H1 (cell line): ENCODE measurements at regions not wholly inside any gene's neighbourhood (a gene's known extent, or its start where the extent isn't known, plus 50 kb on each side); places are given as distances from the start of the nearest gene placed in this dataset.

ENCODE experiments used
- BRCA1 ChIP-seq: IDR thresholded peaks from 2 replicates; pipeline ENCODE4 v1.6.1; 2012; ENCODE audit warnings: low read depth, low read length, improper control_type of control experiment
- CTCF ChIP-seq, 3 experiments: IDR thresholded peaks; 1 replicate in 2 of 3; 2 replicates in 1 of 3; pipeline versions ENCODE4 v1.5.1 to v1.6.1; 2011; ENCODE audit warnings: low read length in 3 of 3, mild to moderate bottlenecking in 3 of 3, inconsistent platforms in 2 of 3, low read depth in 1 of 3, moderate library complexity in 1 of 3; ENCODE audit not compliant: insufficient read depth in 1 of 3; ENCODE audit errors: control extremely low read depth in 1 of 3
- HDAC6 ChIP-seq: IDR thresholded peaks from one replicate; pipeline ENCODE4 v1.7.1; 2012; ENCODE audit warnings: low read depth, mild to moderate bottlenecking, inconsistent platforms, low read length, moderate library complexity
- JUN ChIP-seq: IDR thresholded peaks from 2 replicates; pipeline ENCODE4 v1.6.1; 2011; ENCODE audit warnings: low read depth, mild to moderate bottlenecking, improper control_type of control experiment, low read length
- RXRA ChIP-seq: IDR thresholded peaks from 2 replicates; pipeline ENCODE4 v1.6.1; 2011; ENCODE audit warnings: low read depth, mild to moderate bottlenecking, low read length, moderate library complexity; ENCODE audit not compliant: insufficient read depth
- SAP30 ChIP-seq: fragments of 300-600 bp; sonication (generic); IDR thresholded peaks from 2 replicates; pipeline ENCODE4 v1.7.1; 2012; ENCODE audit warnings: low read length, moderate library complexity, mild to moderate bottlenecking, inconsistent platforms; ENCODE audit not compliant: insufficient read depth, insufficient replicate concordance
- SP1 ChIP-seq: IDR thresholded peaks from 2 replicates; pipeline ENCODE4 v1.6.1; 2011; ENCODE audit warnings: low read depth, low read length
- TBP ChIP-seq: IDR thresholded peaks from 2 replicates; pipeline ENCODE4 v1.6.1; 2011; ENCODE audit warnings: low read depth, low read length, improper control_type of control experiment
- ZNF274 ChIP-seq: IDR thresholded peaks from 2 replicates; pipeline ENCODE4 v1.7.0; 2012; ENCODE audit warnings: low read length, borderline replicate concordance; ENCODE audit errors: extremely low read depth

- no peak for TF ChIP-seq CTCF (IDR thresholded peaks at IDR 0.05; ENCODE audit: control extremely low read depth in 1 of 3, insufficient read depth in 1 of 3, low read depth in 1 of 3, low read length in 3 of 3)
- no peak for TF ChIP-seq RXRA
- no peak for TF ChIP-seq ZNF274
- no peak for TF ChIP-seq BRCA1
- TF ChIP-seq SAP30, result no peak
- TF ChIP-seq TBP, result no peak
- no peak for TF ChIP-seq JUN
- TF ChIP-seq HDAC6, result no peak
- TF ChIP-seq SP1, result no peak
Observed at GRCh38 chr19:28289295-28290063, 923.5 kb downstream of the UQCRFS1 start (continued).
